ENCODE measurements at regions not wholly inside any gene's neighbourhood (a gene's known extent, or its start where the extent isn't known, plus 50 kb on each side); places are given as distances from the start of the nearest gene placed in this dataset.

DNA sequence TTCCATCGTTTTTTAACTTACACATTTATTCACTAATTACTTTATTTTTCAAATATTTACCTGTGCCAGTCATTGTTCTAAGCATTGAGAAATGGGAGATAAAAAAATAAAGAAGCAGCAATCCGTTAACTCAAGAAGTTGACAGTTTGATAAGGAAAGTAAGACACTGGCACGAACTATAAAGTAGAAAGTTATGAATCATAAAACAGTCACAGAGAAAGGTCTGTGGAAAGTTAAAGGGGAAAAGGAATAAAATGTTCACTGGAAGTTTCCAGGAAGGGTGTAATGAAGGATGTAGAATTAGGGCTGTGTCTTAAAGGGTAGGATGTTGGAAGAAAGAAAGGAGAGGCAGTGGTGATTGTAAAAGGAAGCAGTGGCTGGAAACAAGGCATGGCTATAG, 118.9 kb downstream of the RDH14 start:
- H3K27me3 ChIP-seq (ENCODE audit: control insufficient read depth, extremely low read depth, insufficient read depth, low read length), result peaks cover 11% of the 10 kb centered on the region

DNA sequence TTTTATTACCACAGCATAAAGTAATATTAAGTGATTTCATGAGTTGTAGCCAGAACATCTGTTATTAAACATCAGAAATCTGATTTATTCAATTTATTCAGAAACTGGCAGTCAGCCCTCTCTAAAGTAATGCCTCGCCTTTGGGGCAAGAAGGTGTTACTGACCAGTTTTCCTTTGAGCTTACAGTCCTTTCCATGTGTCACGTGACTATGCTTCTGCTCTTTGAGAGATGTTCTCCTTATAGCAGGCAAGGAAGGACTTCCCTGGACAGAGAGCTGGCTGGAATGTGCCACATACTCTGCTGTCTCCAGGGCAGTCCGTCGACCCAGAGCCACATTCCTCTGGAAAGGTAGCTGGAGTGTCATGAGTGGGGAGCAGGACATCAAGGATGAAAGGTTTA, 119.7 kb downstream of the RDH14 start:
- Histone ChIP-seq H3K9me1 (ENCODE audit: control insufficient read depth, extremely low read depth, insufficient read depth, low read length) (no peaks in the 10 kb centered on the region), H3K4me1 (ENCODE audit: control insufficient read depth, extremely low read depth, insufficient read depth, low read length) (no peaks in the 10 kb centered on the region), H3K79me2 (ENCODE audit: control insufficient read depth, insufficient read depth, low read length) (no peaks in the 10 kb centered on the region), H3K9me3 (ENCODE audit: control insufficient read depth, low read depth, low read length) (no peaks in the 10 kb centered on the region), H3K27ac (ENCODE audit: control insufficient read depth, insufficient read depth, low read length) (no peak overlapping the region), H3K4me2 (ENCODE audit: control insufficient read depth, extremely low read depth, insufficient read depth, low read depth, low read length) (no peak overlapping the region), H3K36me3 (ENCODE audit: control insufficient read depth in 2 of 2, extremely low read depth in 1 of 2, insufficient read depth in 2 of 2, low read length in 2 of 2) (no peaks in the 10 kb centered on the region), H3K9ac (ENCODE audit: control insufficient read depth, extremely low read depth, insufficient read depth, low read length) (no peak overlapping the region), H2AFZ (ENCODE audit: control insufficient read depth, low read length) (no peak overlapping the region), H3K4me3 (ENCODE audit: control insufficient read depth in 2 of 3, extremely low read depth in 1 of 3, insufficient read depth in 2 of 3, low read depth in 1 of 3, low read length in 3 of 3) (no peak overlapping the region), H3K27me3 (ENCODE audit: control insufficient read depth, extremely low read depth, insufficient read depth, low read length) (peaks cover 11% of the 10 kb centered on the region), H4K20me1 (ENCODE audit: control insufficient read depth, extremely low read depth, insufficient read depth, low read length) (no peaks in the 10 kb centered on the region)
- dilution Hi-C loops (cut with MboI; ENCODE audit: extremely low pct_ligation_motif_present, low sequenced_read_pairs), result no loop called here
- FAIRE-seq, result no peak
- TF ChIP-seq, protein P1, sequence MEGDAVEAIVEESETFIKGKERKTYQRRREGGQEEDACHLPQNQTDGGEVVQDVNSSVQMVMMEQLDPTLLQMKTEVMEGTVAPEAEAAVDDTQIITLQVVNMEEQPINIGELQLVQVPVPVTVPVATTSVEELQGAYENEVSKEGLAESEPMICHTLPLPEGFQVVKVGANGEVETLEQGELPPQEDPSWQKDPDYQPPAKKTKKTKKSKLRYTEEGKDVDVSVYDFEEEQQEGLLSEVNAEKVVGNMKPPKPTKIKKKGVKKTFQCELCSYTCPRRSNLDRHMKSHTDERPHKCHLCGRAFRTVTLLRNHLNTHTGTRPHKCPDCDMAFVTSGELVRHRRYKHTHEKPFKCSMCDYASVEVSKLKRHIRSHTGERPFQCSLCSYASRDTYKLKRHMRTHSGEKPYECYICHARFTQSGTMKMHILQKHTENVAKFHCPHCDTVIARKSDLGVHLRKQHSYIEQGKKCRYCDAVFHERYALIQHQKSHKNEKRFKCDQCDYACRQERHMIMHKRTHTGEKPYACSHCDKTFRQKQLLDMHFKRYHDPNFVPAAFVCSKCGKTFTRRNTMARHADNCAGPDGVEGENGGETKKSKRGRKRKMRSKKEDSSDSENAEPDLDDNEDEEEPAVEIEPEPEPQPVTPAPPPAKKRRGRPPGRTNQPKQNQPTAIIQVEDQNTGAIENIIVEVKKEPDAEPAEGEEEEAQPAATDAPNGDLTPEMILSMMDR (optimal IDR thresholded peaks at IDR 0.05 in 1 of 3, IDR thresholded peaks at IDR 0.05 in 1 of 3, conservative IDR thresholded peaks at IDR 0.05 in 1 of 3; ENCODE audit: extremely low read depth in 1 of 3, insufficient read depth in 2 of 3, low read length in 3 of 3), result no peak
- TF ChIP-seq EZH2 (IDR thresholded peaks at IDR 0.05; ENCODE audit: low read length), result no peak
- no peak for DNase-seq (ENCODE audit: low read depth, low spot score)

More for the DNA sequence above, 118.9 kb downstream of the RDH14 start:
- Histone ChIP-seq H3K27ac (ENCODE audit: control insufficient read depth, insufficient read depth, low read length) (no peak overlapping the region), H3K79me2 (ENCODE audit: control insufficient read depth, insufficient read depth, low read length) (no peaks in the 10 kb centered on the region), H3K4me3 (ENCODE audit: control insufficient read depth in 2 of 3, extremely low read depth in 1 of 3, insufficient read depth in 2 of 3, low read depth in 1 of 3, low read length in 3 of 3) (no peak overlapping the region), H2AFZ (ENCODE audit: control insufficient read depth, low read length) (no peak overlapping the region), H3K9me3 (ENCODE audit: control insufficient read depth, low read depth, low read length) (no peaks in the 10 kb centered on the region), H3K9ac (ENCODE audit: control insufficient read depth, extremely low read depth, insufficient read depth, low read length) (no peak overlapping the region), H3K4me1 (ENCODE audit: control insufficient read depth, extremely low read depth, insufficient read depth, low read length) (no peaks in the 10 kb centered on the region), H4K20me1 (ENCODE audit: control insufficient read depth, extremely low read depth, insufficient read depth, low read length) (no peaks in the 10 kb centered on the region), H3K4me2 (ENCODE audit: control insufficient read depth, extremely low read depth, insufficient read depth, low read depth, low read length) (no peak overlapping the region), H3K36me3 (ENCODE audit: control insufficient read depth in 2 of 2, extremely low read depth in 1 of 2, insufficient read depth in 2 of 2, low read length in 2 of 2) (no peaks in the 10 kb centered on the region), H3K9me1 (ENCODE audit: control insufficient read depth, extremely low read depth, insufficient read depth, low read length) (no peaks in the 10 kb centered on the region)
- DNase-seq (ENCODE audit: low read depth, low spot score) (no peak), FAIRE-seq (no peak)
- dilution Hi-C loops (cut with MboI; ENCODE audit: extremely low pct_ligation_motif_present, low sequenced_read_pairs), result no loop called here
- TF ChIP-seq EZH2 (IDR thresholded peaks at IDR 0.05; ENCODE audit: low read length), result no peak

DNA sequence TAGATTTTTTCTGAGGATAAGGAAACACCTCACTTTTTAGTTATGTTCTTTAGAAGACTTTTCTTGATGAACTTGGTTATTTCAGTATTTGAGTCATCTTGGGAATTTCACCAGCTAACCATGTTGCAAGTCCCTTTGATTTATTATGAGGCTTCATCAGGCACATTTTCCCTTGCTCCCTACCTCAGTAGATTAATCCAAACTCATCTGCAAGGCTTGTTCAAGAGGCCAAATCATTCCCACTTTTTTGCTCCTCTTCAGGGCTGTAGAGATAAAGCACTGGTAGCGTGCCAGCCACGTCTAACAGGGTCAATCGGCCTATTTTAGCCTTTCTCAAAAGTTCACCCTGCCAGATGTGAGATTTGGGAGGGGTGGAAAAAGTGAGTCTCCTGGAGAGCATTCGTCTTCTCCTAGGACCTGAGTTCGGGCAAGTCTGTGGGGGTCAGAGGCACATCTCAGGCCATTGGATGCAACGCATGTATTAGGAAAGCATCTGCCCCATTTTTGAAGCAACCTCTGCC, 120.3 kb downstream of the RDH14 start:
- no peaks in the 10 kb centered on the region for H4K20me1 ChIP-seq (ENCODE audit: control insufficient read depth, extremely low read depth, insufficient read depth, low read length)
- H3K4me1 ChIP-seq (ENCODE audit: control insufficient read depth, extremely low read depth, insufficient read depth, low read length), result no peaks in the 10 kb centered on the region
- no peak overlapping the region for H3K9ac ChIP-seq (ENCODE audit: control insufficient read depth, extremely low read depth, insufficient read depth, low read length)
- no peaks in the 10 kb centered on the region for H3K79me2 ChIP-seq (ENCODE audit: control insufficient read depth, insufficient read depth, low read length)
- no peaks in the 10 kb centered on the region for H3K36me3 ChIP-seq (ENCODE audit: control insufficient read depth in 2 of 2, extremely low read depth in 1 of 2, insufficient read depth in 2 of 2, low read length in 2 of 2)
- TF ChIP-seq, protein P1 (optimal IDR thresholded peaks at IDR 0.05 in 1 of 3, IDR thresholded peaks at IDR 0.05 in 1 of 3, conservative IDR thresholded peaks at IDR 0.05 in 1 of 3; ENCODE audit: extremely low read depth in 1 of 3, insufficient read depth in 2 of 3, low read length in 3 of 3), result no peak
- H3K9me1 ChIP-seq (ENCODE audit: control insufficient read depth, extremely low read depth, insufficient read depth, low read length), result no peaks in the 10 kb centered on the region
- dilution Hi-C loops (cut with MboI; ENCODE audit: extremely low pct_ligation_motif_present, low sequenced_read_pairs), result no loop called here
- H3K4me2 ChIP-seq (ENCODE audit: control insufficient read depth, extremely low read depth, insufficient read depth, low read depth, low read length), result no peak overlapping the region
- no peak for DNase-seq (ENCODE audit: low read depth, low spot score)
- no peak overlapping the region for H3K4me3 ChIP-seq (ENCODE audit: control insufficient read depth in 2 of 3, extremely low read depth in 1 of 3, insufficient read depth in 2 of 3, low read depth in 1 of 3, low read length in 3 of 3)
- H2AFZ ChIP-seq (ENCODE audit: control insufficient read depth, low read length), result no peak overlapping the region
- H3K27ac ChIP-seq (ENCODE audit: control insufficient read depth, insufficient read depth, low read length), result no peak overlapping the region
- FAIRE-seq, result no peak
- H3K9me3 ChIP-seq (ENCODE audit: control insufficient read depth, low read depth, low read length), result no peaks in the 10 kb centered on the region
- H3K27me3 ChIP-seq (ENCODE audit: control insufficient read depth, extremely low read depth, insufficient read depth, low read length), result peaks cover 8% of the 10 kb centered on the region

Measured in keratinocyte (primary cell).